ENCODE measurements at regions not wholly inside any gene's neighbourhood (a gene's known extent, or its start where the extent isn't known, plus 50 kb on each side); places are given as distances from the start of the nearest gene placed in this dataset.

DNA sequence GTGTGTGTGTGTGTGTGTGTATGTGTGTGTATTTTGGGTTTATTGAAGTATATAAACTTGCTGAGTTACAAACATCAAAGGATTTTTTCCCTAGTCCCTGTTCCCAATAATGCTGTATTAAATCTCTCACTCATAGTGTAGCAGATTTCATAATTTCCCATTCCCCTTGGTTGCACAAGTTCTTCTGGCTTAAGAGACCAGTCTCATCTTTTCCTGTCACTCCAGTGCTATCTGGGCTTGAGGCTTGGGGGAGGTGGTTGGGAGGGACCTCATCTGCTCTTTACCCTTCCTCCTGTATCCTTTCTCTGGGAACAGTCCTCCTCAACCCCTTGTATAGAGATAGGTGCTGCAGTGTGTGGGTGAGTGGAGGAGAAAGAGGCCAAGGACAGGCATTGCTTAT lies 285.4 kb upstream of the BOD1L1 start:
- TF ChIP-seq, protein P1, sequence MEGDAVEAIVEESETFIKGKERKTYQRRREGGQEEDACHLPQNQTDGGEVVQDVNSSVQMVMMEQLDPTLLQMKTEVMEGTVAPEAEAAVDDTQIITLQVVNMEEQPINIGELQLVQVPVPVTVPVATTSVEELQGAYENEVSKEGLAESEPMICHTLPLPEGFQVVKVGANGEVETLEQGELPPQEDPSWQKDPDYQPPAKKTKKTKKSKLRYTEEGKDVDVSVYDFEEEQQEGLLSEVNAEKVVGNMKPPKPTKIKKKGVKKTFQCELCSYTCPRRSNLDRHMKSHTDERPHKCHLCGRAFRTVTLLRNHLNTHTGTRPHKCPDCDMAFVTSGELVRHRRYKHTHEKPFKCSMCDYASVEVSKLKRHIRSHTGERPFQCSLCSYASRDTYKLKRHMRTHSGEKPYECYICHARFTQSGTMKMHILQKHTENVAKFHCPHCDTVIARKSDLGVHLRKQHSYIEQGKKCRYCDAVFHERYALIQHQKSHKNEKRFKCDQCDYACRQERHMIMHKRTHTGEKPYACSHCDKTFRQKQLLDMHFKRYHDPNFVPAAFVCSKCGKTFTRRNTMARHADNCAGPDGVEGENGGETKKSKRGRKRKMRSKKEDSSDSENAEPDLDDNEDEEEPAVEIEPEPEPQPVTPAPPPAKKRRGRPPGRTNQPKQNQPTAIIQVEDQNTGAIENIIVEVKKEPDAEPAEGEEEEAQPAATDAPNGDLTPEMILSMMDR (IDR thresholded peaks at IDR 0.05): no peak
- no peak for TF ChIP-seq POLR2AphosphoS5 (IDR thresholded peaks at IDR 0.05)
- TF ChIP-seq POLR2A (IDR thresholded peaks at IDR 0.05; ENCODE audit: low read depth): no peak

All from esophagus muscularis mucosa (tissue), 3 donors.